ENCODE measurements at regions not wholly inside any gene's neighbourhood (a gene's known extent, or its start where the extent isn't known, plus 50 kb on each side); places are given as distances from the start of the nearest gene placed in this dataset.

- no peaks in the 10 kb centered on the region for H3K36me3 ChIP-seq
- no peaks in the 10 kb centered on the region for H3K9me3 ChIP-seq
- DNase-seq (ENCODE audit: extremely low spot score): no peak
- no peaks in the 10 kb centered on the region for H3K4me1 ChIP-seq
- WGBS: 64% methylated on average over 8 of the region's 8 CpGs
- intact Hi-C loops (cut with DNase I): no loop called here
- H3K27me3 ChIP-seq: peaks cover 0 to 5% (median 0%) of the 10 kb centered on the region in 4 donors
- TF ChIP-seq POLR2AphosphoS5 (IDR thresholded peaks at IDR 0.05) (no peak), POLR2A (IDR thresholded peaks at IDR 0.05; ENCODE audit: low read depth) (no peak), EP300 (IDR thresholded peaks at IDR 0.05) (no peak), CTCF (IDR thresholded peaks at IDR 0.05) (no peak)
- H3K4me3 ChIP-seq: no peak overlapping the region
- H3K27ac ChIP-seq (replicated peaks in 1 of 4): no peak overlapping the region
Measured at GRCh38 chr2:234404957-234405356, 91.9 kb downstream of the ARL4C start.

GRCh38 chr2:234403751-234404150 lies 93.1 kb downstream of the ARL4C start:
- Histone ChIP-seq H3K4me1 (no peaks in the 10 kb centered on the region), H3K4me3 (no peak overlapping the region), H3K36me3 (no peaks in the 10 kb centered on the region), H3K27ac (replicated peaks in 1 of 4) (no peak overlapping the region), H3K9me3 (no peaks in the 10 kb centered on the region), H3K27me3 (peaks cover 0 to 5% (median 0%) of the 10 kb centered on the region in 4 donors)
- no peak for DNase-seq (ENCODE audit: extremely low spot score)
- WGBS: 100% methylated on average over 1 of the region's 1 CpG
- intact Hi-C loops (cut with DNase I): no loop called here
- TF ChIP-seq POLR2AphosphoS5 (IDR thresholded peaks at IDR 0.05): no peak
- no peak for TF ChIP-seq POLR2A (IDR thresholded peaks at IDR 0.05; ENCODE audit: low read depth)
- no peak for TF ChIP-seq CTCF (IDR thresholded peaks at IDR 0.05)
- no peak for TF ChIP-seq EP300 (IDR thresholded peaks at IDR 0.05)

DNA sequence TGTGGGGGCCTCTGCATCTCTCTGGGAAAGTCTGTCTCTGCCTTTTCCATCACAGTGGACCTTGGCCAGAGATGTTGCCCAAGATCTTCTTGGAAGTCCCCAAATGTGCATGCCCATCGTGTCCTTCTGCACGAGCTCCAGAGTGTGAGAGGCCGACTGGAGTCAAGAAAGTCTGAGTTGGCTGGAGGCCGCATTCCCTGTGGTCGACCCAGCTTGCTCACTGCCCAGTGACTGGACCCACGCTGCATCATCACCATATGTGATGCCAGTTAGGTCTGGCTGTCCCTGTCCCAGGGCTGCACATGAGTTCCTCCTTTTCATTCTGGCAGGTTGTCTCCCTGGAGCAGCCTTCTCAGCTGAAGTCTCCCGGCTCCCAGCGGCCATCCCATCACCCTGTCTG lies 93.8 kb downstream of the ARL4C start:
- no peak for DNase-seq (ENCODE audit: extremely low spot score)
- H3K36me3 ChIP-seq: no peaks in the 10 kb centered on the region
- H3K4me3 ChIP-seq: no peak overlapping the region
- H3K27ac ChIP-seq (replicated peaks in 1 of 4): no peak overlapping the region
- H3K4me1 ChIP-seq: no peaks in the 10 kb centered on the region
- WGBS: 96% methylated on average over 8 of the region's 8 CpGs
- no peaks in the 10 kb centered on the region for H3K9me3 ChIP-seq
- intact Hi-C loops (cut with DNase I): no loop called here
- TF ChIP-seq EP300 (IDR thresholded peaks at IDR 0.05) (no peak), CTCF (IDR thresholded peaks at IDR 0.05) (no peak), POLR2A (IDR thresholded peaks at IDR 0.05; ENCODE audit: low read depth) (no peak), POLR2AphosphoS5 (IDR thresholded peaks at IDR 0.05) (no peak)
- H3K27me3 ChIP-seq: peaks cover 0 to 5% (median 0%) of the 10 kb centered on the region in 4 donors

DNA sequence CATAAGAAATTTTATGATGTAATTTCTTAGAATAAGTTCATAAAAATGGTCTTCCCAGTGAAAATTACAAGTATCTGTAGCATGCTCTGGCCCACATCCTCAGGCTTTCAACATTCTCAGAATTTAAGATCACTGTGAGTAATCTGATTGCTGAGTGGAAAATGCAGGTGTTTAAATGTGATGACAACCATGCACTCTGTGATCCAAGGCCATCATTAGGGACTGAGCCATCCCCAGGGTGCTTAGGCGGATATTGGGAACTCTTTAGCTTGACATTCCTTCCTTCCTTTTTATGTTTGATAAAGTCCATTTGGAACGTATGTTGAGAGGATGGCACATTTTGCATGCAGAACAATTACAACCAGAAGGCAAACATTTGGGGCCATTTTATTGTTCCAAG lies 95.5 kb downstream of the ARL4C start:
- 78% methylated on average over 2 of the region's 2 CpGs for WGBS
- H3K27ac ChIP-seq (replicated peaks in 1 of 4): no peak overlapping the region

More for the DNA sequence above, 95.5 kb downstream of the ARL4C start:
- intact Hi-C loops (cut with DNase I): no loop called here
- Histone ChIP-seq H3K9me3 (no peaks in the 10 kb centered on the region), H3K36me3 (no peaks in the 10 kb centered on the region), H3K27me3 (peaks cover 0 to 5% (median 0%) of the 10 kb centered on the region in 4 donors), H3K4me3 (no peak overlapping the region), H3K4me1 (no peaks in the 10 kb centered on the region)
- no peak for TF ChIP-seq CTCF (IDR thresholded peaks at IDR 0.05)
- no peak for TF ChIP-seq EP300 (IDR thresholded peaks at IDR 0.05)
- TF ChIP-seq POLR2A (IDR thresholded peaks at IDR 0.05; ENCODE audit: low read depth): no peak
- TF ChIP-seq POLR2AphosphoS5 (IDR thresholded peaks at IDR 0.05): no peak
- no peak for DNase-seq (ENCODE audit: extremely low spot score)

Measured in esophagus muscularis mucosa (tissue), 4 donors.